Adipocyte (in vitro differentiated cells): ENCODE measurements at regions not wholly inside any gene's neighbourhood (a gene's known extent, or its start where the extent isn't known, plus 50 kb on each side); places are given as distances from the start of the nearest gene placed in this dataset.
A peak's percentile ranks its signal among the peaks of the same experiment; 100 is the strongest.

Experiments used
- DNase-seq: peaks from one replicate; pipeline ENCODE4 v3.0.0-alpha.2; 2015; ENCODE audit warnings: low read depth
- H3K27me3 ChIP-seq: replicated peaks from 2 replicates; pipeline ENCODE4 v1.7.0; 2013; ENCODE audit warnings: mild to moderate bottlenecking, low read length, moderate library complexity; ENCODE audit not compliant: control insufficient read depth, insufficient read depth
- H3K36me3 ChIP-seq: 2 replicates; pipeline ENCODE4 v1.7.0; 2013; ENCODE audit warnings: low read length, mild to moderate bottlenecking, moderate library complexity; ENCODE audit not compliant: control insufficient read depth, insufficient read depth, severe bottlenecking
- H3K4me1 ChIP-seq: 2 replicates; pipeline ENCODE4 v1.7.0; 2013; ENCODE audit warnings: mild to moderate bottlenecking, low read length, moderate library complexity; ENCODE audit not compliant: control insufficient read depth, insufficient read depth
- H3K4me3 ChIP-seq: 2 replicates; pipeline ENCODE4 v1.7.0; 2013; ENCODE audit warnings: mild to moderate bottlenecking, low read length, moderate library complexity
- H3K9ac ChIP-seq: 2 replicates; pipeline ENCODE4 v1.7.0; 2013; ENCODE audit warnings: mild to moderate bottlenecking, low read length, moderate library complexity
- H3K9me3 ChIP-seq: 2 replicates; pipeline ENCODE4 v1.7.0; 2013; ENCODE audit warnings: mild to moderate bottlenecking, low read length, moderate library complexity; ENCODE audit not compliant: control insufficient read depth

DNA sequence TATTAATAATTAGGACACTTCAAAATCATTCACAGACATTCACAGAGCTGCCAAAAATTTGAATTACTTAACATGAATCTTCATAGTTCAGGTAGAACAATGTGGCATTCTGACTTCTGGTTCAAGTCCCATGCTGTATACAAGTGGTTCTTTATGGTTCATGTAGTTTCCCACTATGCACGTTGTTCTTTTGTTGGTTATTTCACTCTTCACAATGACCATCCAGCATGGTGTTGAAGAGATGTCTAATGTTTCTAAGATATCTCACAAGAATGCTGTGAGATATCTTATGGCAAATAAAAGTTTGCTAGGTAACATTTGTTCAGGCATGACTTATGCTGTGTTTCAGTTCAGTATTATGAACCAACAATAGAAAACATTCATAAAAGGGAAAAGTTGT lies 88.2 kb upstream of the SLITRK6 start:
- H3K4me3 ChIP-seq: no peak overlapping the region
- no peak for DNase-seq
- no peaks in the 10 kb centered on the region for H3K4me1 ChIP-seq
- H3K36me3 ChIP-seq: no peaks in the 10 kb centered on the region
- H3K27me3 ChIP-seq: no peaks in the 10 kb centered on the region
- H3K9ac ChIP-seq: no peak overlapping the region
- no peaks in the 10 kb centered on the region for H3K9me3 ChIP-seq

GRCh38 chr13:85879014-85879413 lies 79.8 kb upstream of the SLITRK6 start:
- Histone ChIP-seq H3K9me3 (no peaks in the 10 kb centered on the region), H3K4me1 (no peaks in the 10 kb centered on the region), H3K27me3 (no peaks in the 10 kb centered on the region), H3K4me3 (no peak overlapping the region), H3K9ac (no peak overlapping the region), H3K36me3 (no peaks in the 10 kb centered on the region)
- no peak for DNase-seq

GRCh38 chr13:85864963-85865530 lies 65.8 kb upstream of the SLITRK6 start:
- no peaks in the 10 kb centered on the region for H3K9me3 ChIP-seq
- no peaks in the 10 kb centered on the region for H3K4me1 ChIP-seq
- H3K27me3 ChIP-seq: no peaks in the 10 kb centered on the region
- H3K9ac ChIP-seq: no peak overlapping the region
- no peak overlapping the region for H3K4me3 ChIP-seq
- no peaks in the 10 kb centered on the region for H3K36me3 ChIP-seq
- DNase-seq: peak; percentile 50

- Histone ChIP-seq H3K9ac (no peak overlapping the region), H3K36me3 (no peaks in the 10 kb centered on the region), H3K27me3 (no peaks in the 10 kb centered on the region), H3K4me1 (no peaks in the 10 kb centered on the region), H3K9me3 (peaks cover 9% of the 10 kb centered on the region), H3K4me3 (no peak overlapping the region)
- no peak for DNase-seq
These were observed 54.9 kb upstream of the SLITRK6 start for GRCh38 chr13:85853901-85854663.

- no peaks in the 10 kb centered on the region for H3K4me1 ChIP-seq
- peaks cover 9% of the 10 kb centered on the region for H3K9me3 ChIP-seq
- no peaks in the 10 kb centered on the region for H3K27me3 ChIP-seq
- no peak overlapping the region for H3K9ac ChIP-seq
- no peak for DNase-seq
- H3K36me3 ChIP-seq: no peaks in the 10 kb centered on the region
- H3K4me3 ChIP-seq: no peak overlapping the region
These were observed 54.1 kb upstream of the SLITRK6 start for GRCh38 chr13:85853161-85853894.
